GM19395 (cell line): ENCODE measurements at regions not wholly inside any gene's neighbourhood (a gene's known extent, or its start where the extent isn't known, plus 50 kb on each side); places are given as distances from the start of the nearest gene placed in this dataset.

Experiments
- ATAC-seq: cut with Tn5 transposase; IDR thresholded peaks from one replicate; pipeline ENCODE4 v1.9.1; 2021; ENCODE audit warnings: mild to moderate bottlenecking, moderate library complexity; ENCODE audit not compliant: unreplicated experiment

DNA sequence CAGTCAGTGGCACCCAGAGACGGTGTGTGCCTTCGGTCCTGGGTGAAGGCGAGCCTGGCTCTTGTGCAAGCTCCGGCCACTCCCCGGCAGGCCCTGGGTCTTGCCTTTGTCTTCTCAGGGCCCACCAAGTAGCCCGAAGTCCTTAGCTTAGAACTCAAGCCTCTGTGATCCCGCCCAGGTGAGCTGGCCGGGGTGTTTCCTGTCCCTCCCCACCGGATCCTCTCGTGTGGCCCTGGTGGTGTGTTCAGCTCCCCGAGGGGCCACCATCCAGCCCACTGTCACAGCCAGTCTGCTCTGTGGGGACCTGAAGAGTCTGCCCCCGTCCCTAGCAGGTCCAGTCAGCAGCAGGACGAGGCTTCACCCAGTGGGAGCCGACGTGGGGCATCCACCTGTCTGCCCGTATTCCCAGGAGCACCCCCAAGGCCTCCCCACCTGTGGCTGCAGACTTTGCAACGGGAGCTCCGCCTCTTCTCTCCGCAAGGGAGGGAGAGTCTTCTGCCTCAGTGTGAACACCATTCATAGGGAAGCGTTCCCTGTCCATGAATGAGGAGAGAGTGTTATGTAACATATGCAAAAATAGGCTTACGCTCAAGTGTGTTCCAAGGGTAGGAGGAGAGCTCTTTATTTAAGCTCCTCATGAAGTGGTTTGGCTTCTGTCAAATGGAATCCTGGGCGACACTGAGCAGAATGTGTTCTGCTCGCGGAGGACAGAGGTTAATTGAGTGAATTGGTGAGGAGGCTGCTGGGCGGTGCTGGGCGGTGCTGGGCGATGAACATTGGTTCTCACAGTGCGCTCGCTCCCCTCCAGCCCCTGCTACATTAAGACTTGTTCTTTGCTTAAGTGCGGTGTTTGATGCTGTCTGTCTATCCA lies 108.9 kb downstream of the CRYAA start:
- ATAC-seq: no peak

DNA sequence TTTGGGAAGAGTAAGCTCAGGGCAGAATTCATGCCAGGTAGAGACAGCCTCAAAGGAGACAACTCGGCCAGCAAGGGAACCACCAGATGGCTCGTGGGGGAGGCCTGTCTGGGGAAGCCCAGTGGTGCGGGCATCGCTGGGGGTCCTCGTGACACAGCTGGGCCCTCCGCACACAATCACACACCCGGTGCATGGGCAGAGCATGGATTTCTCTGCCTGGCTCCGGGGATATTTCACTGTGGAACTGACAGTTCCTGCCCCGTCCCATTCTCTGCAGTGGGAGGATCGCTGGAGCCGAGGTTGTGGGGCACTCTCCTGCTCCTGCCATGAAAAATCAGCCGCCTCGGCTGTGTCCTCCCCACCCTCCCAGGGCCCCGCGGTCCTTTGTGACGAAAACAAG lies 108.0 kb downstream of the CRYAA start:
- ATAC-seq: no peak

DNA sequence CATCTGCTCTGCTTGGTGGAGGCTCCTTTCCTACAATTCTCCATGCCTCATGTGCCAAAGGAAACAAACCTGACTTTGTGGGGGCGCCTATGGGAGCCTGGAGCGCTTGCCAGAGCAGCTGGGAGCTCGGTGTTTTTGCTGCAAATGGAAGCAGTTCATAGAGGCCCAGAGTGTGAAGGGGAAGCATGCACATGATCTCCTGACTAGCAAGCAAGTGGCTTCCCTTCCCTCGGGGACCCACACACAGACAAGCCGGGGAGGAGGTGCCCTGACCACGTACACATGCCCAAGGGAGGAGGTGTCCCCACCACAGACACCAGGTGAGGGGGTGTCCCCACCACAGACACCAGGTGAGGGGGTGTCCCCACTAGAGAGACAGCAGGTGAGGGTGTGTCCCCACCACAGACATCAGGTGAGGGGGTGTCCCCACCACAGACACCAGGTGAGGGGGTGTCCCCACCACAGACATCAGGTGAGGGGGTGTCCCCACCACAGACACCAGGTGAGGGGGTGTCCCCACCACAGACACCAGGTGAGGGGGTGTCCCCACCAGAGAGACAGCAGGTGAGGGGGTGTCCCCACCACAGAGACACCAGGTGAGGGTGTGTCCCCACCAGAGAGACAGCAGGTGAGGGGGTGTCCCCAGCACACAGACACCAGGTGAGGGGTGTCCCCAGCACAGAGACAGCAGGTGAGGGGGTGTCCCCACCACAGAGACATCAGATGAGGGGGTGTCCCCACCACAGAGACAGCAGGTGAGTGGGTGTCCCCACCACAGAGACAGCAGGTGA lies 106.8 kb downstream of the CRYAA start:
- ATAC-seq: no peak

DNA sequence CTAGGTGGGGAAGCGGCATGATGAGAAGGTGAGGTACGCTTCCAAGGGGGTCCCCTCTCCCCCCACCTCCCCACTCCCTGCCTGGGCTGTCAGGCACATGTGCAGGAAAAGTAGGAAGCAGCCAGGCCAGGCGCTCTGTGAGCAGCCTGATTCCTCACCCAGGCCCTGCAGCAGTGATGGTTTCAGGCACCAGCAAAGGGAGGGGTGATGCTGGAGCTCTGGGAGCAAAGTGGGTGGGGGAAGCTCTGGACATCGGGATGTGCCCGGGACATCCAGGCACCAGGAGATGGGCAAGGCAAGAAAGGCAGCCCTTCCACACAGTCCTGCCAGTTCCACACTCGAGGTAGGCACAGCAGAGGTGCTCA lies 106.1 kb downstream of the CRYAA start:
- ATAC-seq: no peak

DNA sequence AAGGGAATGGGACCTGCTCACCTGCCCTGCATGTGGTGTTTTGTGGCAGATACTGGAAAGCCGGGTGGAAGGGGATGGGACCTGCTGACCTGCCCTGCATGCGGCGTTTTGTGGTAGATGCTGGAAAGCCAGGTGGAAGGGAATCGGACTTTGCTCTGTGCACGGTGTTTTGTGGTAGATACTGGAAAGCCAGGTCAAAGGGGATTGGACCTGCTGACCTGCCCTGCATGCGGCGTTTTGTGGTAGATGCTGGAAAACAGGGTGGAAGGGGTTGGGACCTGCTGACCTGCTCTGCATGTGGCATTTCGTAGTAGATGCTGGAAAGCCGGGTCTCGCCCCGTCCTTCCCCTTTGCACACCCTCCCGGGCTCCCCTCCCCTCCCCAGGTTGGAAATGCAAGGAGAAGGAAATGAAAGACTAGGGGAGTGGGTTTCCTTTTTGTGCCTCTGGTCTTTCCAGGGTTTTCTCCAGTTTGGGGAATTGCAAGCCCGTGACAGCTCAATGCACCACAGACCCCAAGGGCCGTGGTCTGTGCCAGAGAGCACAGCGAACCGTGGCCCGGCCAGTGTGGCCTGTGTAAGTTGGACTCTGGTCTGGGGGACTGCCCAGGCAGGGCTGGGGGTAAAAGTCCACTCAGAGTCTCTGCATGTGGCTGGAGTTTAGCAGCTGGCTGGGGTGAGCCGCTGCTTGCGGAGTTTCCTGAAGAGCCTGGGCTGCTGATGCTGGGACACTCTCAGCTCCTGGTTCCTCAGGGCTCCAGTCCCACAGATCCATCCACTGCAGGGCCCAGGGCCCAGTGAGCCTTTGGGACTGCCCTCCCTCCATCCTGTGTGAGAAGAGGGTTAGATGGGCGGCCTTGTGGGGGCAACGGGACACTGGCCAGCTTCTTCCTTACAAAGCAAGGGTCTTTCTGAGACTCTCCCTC lies 105.5 kb downstream of the CRYAA start:
- ATAC-seq: no peak

DNA sequence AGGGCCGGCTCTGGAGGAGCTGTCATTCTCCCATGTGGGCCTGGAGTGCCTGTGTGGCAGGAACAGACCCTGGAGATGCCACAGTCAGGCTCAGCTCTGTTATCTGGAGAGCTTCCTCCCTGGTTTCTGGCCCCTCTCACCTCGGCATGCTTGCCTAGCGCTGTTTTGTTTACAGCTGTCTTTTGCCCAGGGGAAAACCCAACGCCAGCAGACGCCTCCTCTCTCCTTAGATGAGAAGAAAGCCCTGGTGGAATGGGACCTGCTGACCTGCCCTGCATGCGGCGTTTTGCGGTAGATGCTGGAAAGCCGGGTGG lies 104.9 kb downstream of the CRYAA start:
- ATAC-seq: no peak

DNA sequence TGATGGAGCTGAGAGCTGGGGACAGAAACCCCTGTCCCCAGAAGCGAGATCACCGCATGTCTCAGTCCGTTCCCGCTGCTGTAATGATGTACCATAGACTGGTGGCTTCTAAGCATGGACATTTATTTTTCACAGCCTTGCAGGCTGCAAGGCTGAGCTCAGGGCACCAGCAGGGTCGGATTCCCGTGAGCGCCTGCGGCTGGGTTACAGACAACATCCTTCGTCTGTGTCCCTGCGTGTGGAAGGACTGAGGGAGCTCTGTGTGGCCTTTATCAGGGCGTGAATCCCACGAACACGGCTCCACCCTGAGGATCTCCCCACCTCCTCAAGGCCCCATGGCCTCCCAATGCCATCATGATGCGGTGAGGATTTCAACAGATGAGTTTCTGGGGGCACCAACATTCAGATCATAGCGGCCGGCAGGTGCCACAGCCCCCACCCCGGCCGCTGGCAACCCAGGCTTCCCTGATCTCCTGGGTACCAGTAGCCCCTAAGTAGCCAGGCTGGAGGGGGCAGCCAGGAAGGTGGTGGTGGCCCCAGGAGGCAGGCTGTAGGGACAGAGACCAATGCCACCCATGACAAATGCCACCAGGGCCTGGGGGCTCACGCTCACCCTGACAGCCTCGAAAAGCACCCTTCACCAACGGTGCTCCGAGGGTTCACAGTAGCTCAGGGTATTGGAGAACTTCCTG lies 104.4 kb downstream of the CRYAA start:
- no peak for ATAC-seq

DNA sequence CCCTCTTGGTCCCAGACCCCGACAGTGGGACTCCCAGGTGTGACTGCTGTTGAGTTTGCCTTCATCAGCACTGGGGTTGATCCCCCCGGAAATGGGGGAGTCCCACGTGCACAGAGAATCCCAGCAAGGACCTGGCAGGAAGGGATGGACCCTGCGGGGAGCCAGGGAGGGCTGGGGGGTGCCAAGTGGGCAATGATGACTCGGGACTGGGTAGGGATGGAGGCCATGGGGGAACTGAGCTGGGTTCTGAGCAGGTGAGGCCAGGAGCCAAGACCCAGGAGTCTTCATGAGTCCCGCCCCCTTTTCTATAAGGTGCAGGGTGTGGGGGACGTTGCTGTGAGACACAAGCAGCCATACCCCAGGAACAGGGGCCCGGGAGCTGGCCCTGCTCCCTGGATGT lies 103.8 kb downstream of the CRYAA start:
- ATAC-seq: no peak

DNA sequence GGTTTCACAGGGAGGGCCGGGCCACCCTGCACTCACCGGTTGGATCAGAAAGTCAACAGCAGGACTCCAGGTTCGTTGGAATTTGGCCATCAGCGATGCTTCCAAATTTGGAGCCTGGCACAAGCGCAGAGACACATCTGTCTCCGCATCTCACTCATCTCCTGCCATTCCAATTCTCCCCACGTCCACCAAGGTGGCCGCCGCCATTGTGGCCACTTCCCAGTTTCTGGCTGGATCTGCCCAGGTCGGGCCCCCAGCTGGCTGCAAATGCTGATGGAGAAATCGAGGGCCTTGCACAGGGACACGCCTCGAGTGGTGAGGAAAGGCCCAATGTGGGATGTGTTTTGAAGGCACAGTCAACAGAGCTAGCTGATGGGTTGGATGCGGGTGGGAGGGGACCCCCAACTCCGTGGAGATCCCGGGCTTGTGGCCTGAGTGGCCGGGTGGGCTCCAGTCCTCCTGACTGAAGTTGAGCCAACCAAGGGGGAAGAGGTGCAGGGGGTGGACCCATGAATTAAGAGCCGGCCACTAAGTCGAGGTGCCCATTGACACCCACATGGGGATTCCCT lies 102.7 kb downstream of the CRYAA start:
- no peak for ATAC-seq

DNA sequence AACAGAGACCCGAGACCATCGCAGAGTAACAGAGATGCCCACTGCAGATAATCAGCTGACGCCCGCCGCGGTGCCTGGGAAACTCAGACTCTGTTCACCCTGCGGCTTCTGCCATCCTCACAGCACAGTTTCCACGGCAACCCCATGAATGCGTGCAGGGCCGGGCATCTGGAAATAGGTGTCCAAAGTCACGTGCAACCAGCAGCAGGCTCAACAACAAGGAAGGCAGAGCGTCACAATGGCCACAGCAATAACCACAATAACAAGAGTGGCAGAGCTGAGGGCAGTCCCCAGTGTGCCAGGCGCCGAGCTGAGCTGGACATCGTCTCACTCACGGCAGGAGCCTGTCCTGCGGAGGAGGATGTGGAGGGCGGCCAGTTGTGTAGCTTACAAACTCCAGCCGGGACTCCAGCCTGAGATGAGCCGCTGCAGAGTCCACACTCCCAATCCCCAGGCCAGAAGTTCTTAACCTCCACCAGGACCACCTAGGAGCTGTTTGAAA lies 102.0 kb downstream of the CRYAA start:
- ATAC-seq: no peak

DNA sequence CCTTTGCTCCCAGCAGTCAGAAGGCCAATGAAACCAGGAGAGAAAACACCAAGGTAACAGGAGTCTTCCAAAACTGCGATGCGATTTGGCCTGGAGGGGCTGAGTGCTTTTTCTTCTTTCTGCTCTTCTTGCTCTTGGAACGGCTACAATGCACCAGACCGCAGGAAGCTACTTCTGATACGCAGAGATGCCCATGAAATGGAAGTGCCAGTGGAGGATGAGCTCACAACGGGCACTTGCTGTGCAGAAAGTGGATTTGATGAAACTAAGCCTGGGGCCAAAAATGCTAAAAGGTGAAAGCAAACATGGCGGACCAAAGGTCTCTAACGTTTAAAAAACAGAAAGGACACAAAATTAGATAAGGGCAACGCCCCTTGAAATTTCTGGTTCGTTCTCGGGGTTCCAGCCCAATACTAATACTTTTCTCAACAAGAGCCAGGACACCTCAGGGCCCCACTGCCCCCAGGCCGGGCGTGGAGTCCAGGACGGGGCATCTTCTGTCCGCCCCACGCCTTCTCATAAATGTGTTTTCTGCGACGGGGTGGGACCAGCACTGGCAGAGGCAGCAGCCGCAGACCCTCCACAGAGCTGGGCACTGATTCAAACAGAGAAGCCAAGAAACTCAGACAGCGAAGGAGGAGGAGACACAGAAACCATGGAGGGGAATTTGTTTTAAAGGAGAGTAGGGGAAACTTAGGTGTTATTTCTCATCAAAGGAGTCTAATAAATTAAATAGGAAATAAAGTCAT lies 101.3 kb downstream of the CRYAA start:
- ATAC-seq: no peak

DNA sequence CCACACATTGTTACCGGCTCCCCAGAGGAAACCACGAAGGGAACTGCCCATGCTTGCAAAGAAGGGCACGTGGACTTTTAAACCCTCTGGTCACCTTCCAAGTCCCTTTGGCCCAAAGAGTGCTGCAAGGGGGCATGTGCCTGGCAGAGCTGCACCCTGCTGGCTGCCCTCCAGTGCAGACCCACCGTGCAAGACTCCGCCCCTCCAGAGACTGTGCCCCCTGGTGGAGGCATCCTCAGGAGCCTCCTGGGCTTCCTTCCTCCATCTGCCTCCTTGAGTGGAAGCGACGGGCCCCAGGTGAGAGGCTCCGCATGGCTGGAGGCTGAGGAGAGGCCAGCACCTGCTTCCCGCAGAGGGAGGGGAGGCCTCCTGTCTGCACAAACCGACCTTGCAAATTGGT lies 100.6 kb downstream of the CRYAA start:
- ATAC-seq: no peak

DNA sequence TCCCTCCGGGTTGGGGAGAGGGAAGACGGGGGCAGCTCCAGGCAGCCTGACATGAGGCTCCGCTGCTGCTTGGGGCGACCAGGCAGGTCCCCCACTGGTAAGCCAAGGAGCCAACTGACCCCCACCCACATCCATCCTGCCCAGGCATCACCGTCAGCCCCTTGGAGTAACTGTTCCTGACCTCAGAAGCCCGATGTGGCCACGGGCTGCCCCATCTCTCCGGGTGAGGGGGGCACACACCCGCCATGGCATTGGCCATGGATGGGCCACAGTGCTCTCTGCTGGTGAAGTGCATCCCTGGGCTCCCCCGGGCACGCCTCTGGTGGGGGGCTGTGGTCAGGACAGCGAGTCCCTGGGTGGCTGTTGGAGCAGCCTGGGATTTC lies 100.0 kb downstream of the CRYAA start:
- ATAC-seq: no peak

DNA sequence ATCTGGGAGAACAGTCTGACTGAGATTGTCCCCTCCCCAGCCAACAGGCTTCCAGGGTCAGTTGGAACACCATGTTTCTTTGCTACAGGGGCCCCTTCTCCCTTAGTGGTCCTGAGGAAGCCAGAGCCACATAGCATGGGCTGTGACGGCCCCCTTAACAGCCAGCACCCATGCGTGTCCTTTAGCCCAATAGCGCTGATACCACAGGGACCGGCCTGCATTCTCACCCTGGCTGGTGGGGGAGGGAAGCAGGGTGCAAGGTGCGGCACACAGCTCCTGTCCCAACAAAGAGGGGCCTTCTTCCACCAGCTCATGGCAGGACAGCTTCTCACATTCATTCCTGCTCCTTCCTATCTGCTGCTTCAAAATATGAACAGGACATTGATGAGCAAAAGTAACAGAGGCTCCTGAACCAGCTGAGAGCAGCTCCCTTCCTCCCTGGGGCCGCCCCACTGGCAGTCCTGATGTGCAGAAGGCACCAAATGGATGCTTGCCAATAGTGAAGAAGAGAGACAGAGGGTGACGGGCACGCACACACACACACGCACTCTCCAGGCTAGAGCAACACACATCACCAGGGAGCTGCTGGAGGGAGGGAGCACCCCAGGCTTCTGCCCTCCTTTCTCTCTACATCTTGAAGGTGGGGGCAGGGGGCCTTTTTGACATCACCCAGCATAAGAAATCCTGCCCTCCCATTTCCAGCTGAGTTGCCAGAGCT lies 99.4 kb downstream of the CRYAA start:
- ATAC-seq: no peak

DNA sequence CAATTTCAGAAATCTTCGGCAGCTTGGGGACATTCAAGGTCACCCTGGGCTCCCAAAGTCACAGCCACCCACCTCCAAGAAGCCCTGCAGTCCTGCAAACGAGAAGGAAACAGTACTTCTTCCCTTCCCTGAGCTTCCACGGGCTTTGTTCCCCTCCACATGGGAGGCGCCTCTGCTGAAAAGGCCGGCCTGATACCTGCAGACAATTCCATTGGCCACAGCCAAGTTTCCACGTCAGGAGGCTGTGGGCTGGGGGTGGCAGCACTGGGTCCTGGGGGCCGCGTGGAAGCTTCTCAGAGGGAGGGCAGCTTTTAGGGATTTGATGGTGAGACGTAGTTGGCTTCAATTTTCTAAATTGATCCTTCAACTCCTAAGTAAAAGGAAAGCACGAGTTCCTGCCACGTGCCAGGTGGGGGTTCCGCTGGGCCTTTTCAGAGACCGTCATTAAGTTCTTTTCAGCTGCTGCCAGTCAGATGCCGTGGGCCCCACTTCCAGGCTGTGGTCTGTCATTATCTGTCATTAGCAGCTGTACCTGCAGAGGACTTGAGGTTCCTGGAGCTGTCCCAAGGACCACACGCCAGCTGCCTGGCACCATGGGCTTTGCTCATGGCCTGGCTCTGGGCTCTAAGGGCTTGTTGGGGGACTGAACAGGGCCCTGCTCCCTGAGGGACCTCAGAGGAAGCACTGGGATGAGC lies 98.7 kb downstream of the CRYAA start:
- ATAC-seq: no peak

DNA sequence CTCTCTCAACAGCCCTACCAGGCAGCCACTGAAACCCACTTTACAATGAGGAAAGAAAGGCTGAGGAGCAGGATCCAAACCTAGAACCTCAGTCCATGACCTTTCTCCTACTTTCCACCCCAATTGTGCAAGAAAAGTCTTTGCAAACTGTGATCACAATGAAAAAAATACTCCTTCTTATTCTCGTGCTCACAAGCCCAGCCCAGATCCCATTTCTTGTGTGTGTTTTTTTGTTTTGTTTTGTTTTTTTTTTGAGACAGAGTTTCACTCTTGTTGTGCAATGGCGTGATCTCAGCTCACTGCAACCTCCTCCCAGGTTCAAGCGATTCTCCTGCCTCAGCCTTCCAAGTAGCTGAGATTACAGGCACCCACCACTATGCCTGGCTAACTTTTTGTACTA lies 97.7 kb downstream of the CRYAA start:
- no peak for ATAC-seq

DNA sequence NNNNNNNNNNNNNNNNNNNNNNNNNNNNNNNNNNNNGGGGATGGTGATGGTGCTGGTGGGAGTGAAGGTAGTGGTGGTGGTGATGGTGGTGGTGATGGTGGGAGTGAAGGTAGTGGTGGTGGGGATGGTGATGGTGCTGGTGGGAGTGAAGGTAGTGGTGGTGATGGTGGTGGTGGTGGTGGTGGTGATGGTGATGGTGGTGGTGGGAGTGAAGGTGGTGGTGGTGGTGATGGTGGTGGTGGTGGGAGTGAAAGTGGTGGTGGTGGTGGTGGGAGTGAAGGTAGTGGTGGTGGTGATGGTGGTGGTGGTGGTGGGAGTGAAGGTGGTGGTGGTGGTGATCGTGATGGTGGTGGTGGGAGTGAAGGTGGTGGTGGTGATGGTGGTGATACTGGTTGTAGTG lies 93.6 kb downstream of the CRYAA start:
- ATAC-seq: no peak
